ENCODE measurements at regions not wholly inside any gene's neighbourhood (a gene's known extent, or its start where the extent isn't known, plus 50 kb on each side); places are given as distances from the start of the nearest gene placed in this dataset.
"Not testable (repeated sequence)": the region's sequence is repeated elsewhere in the genome, so short reads cannot be mapped to it uniquely, and the experiment has no call there.

DNA sequence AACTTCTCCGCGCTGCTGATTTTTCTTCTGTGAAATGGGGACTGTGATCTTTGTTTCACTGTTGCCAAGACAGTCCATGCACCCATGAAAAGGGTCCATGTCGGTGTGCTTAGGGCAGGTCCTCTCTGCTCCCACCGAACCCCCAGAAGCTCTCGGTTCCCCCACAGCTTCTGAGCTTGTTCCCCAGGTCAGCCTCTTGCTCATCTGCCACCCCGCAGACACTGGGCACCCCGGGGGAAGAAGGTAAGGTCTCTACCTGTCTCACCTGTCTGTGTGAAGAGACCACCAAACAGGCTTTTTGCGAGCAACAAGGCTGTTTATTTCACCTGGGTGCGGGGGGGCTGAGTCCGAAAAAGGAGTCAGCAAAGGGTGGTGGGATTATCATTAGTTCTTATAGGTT lies 66.2 kb upstream of the NANOS1 start:
- WGBS, 2 donors, result 83 to 89% methylated on average over 10 of the region's 10 CpGs
- Histone ChIP-seq H3K9me3 (no peaks in the 10 kb centered on the region), H3K27ac (no peak overlapping the region), H3K4me1 (peaks cover 0 to 31% (median 12%) of the 10 kb centered on the region in 4 donors), H3K27me3 (no peaks in the 10 kb centered on the region), H3K36me3 (no peaks in the 10 kb centered on the region), H3K4me3 (no peak overlapping the region)
- no peak for DNase-seq (ENCODE audit: low spot score in 2 of 2)
- TF ChIP-seq, protein P1, sequence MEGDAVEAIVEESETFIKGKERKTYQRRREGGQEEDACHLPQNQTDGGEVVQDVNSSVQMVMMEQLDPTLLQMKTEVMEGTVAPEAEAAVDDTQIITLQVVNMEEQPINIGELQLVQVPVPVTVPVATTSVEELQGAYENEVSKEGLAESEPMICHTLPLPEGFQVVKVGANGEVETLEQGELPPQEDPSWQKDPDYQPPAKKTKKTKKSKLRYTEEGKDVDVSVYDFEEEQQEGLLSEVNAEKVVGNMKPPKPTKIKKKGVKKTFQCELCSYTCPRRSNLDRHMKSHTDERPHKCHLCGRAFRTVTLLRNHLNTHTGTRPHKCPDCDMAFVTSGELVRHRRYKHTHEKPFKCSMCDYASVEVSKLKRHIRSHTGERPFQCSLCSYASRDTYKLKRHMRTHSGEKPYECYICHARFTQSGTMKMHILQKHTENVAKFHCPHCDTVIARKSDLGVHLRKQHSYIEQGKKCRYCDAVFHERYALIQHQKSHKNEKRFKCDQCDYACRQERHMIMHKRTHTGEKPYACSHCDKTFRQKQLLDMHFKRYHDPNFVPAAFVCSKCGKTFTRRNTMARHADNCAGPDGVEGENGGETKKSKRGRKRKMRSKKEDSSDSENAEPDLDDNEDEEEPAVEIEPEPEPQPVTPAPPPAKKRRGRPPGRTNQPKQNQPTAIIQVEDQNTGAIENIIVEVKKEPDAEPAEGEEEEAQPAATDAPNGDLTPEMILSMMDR (IDR thresholded peaks at IDR 0.05), result no peak

DNA sequence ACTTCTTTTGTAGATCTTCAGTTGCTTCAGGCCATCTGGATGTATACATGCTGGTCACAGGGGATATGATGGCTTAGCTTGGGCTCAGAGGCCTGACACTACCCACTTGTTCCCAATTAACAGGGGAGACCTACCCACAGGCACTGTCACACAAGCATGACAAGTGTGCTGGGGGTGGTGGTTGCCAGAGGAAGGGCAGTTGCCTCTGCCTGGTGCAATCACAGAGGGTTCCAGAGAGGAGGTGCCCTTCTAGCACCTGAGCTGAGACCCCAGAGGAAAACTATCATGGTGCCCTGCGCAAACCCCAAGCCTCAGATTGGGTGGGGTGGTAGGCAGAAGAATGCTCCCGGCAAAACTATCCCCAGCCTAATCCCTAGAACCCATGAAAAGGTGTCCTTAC lies 65.6 kb upstream of the NANOS1 start:
- no peaks in the 10 kb centered on the region for H3K9me3 ChIP-seq
- no peak overlapping the region for H3K27ac ChIP-seq
- H3K36me3 ChIP-seq, result no peaks in the 10 kb centered on the region
- no peak overlapping the region for H3K4me3 ChIP-seq
- no peak for TF ChIP-seq EP300 (IDR thresholded peaks at IDR 0.05)
- TF ChIP-seq POLR2A (IDR thresholded peaks at IDR 0.05), result no peak
- TF ChIP-seq, protein P1 (IDR thresholded peaks at IDR 0.05), result no peak
- DNase-seq (ENCODE audit: low spot score in 2 of 2), result no peak
- 93 to 100% methylated on average over 2 of the region's 2 CpGs for WGBS, 2 donors
- H3K27me3 ChIP-seq, result no peaks in the 10 kb centered on the region
- peaks cover 0 to 25% (median 8%) of the 10 kb centered on the region in 4 donors for H3K4me1 ChIP-seq

DNA sequence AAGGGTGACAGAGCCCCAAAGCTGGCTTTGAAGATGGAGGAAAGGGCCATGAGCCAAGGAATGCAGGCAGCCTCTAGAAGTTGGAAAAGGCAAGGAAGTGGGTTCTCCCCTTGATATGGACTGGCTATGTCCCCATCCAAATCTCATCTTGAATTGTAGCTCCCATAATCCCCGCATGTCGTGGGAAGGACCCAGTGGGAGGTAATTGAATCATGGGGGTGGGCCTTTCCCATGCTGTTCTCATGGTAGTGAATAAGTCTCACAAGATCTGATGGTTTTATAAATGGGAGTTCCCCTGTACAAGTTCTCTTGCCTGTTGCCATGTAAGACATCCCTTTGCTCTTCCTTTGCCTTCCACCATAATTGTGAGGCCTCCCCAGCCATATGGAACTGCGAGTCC lies 65.0 kb upstream of the NANOS1 start:
- DNase-seq (ENCODE audit: low spot score in 2 of 2); H3K9me3 ChIP-seq; H3K4me3 ChIP-seq; H3K27ac ChIP-seq; H3K36me3 ChIP-seq; H3K27me3 ChIP-seq: not testable (repeated sequence)
- WGBS, 2 donors, result 94 to 95% methylated on average over 3 of the region's 3 CpGs
- peaks cover 0 to 19% (median 4%) of the 10 kb centered on the region in 4 donors for H3K4me1 ChIP-seq

DNA sequence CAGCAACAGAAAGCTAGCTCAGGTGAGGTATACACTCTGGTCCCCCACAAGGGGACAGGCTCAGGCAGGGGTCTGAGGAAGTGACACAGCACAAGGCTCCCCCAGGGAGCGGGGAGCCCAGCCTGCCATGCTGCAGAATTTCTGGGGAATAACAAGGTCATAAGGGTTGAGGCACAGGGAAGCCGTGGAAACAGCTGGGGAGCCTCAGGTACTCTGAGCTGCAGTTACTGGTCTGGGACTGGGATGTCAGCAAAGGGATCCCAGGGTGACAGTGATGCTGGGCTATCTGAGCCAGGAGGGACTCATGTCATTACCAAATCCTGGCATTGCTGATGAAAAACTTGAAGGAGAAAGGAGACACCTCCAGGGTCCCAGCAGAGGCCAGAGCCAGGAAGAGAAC lies 64.4 kb upstream of the NANOS1 start:
- H3K27me3 ChIP-seq, result no peaks in the 10 kb centered on the region
- peaks cover 0 to 13% (median 0%) of the 10 kb centered on the region in 4 donors for H3K4me1 ChIP-seq
- 90 to 94% methylated on average over 2 of the region's 2 CpGs for WGBS, 2 donors
- no peaks in the 10 kb centered on the region for H3K36me3 ChIP-seq
- H3K27ac ChIP-seq, result no peak overlapping the region
- no peak for DNase-seq (ENCODE audit: low spot score in 2 of 2)
- TF ChIP-seq EP300 (IDR thresholded peaks at IDR 0.05) (no peak), POLR2A (IDR thresholded peaks at IDR 0.05) (no peak)
- TF ChIP-seq, protein P1 (IDR thresholded peaks at IDR 0.05), result no peak
- H3K9me3 ChIP-seq, result no peaks in the 10 kb centered on the region
- H3K4me3 ChIP-seq, result no peak overlapping the region

DNA sequence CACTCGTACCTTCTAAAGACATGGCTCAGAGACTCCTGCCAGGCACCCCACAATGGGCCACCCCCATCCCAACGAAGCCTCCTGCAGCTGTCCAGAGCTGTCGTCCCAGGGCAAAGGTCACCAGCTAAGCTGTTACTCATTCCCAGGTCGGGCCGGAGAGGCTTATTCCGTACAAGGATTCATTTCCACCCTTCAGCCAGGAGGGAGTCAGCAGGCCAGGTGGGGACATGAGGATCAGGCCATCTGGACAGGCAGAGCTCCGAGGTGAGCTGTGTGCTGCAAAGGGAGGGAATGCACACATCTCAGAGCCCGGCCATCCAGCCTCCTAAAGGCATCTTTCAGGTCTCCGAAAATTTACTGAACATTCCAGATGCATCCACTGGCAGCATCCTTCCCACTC lies 63.9 kb upstream of the NANOS1 start:
- no peaks in the 10 kb centered on the region for H3K36me3 ChIP-seq
- no peak for DNase-seq (ENCODE audit: low spot score in 2 of 2)
- no peaks in the 10 kb centered on the region for H3K27me3 ChIP-seq
- no peak for TF ChIP-seq POLR2A (IDR thresholded peaks at IDR 0.05)
- TF ChIP-seq, protein P1 (IDR thresholded peaks at IDR 0.05), result no peak
- no peak for TF ChIP-seq EP300 (IDR thresholded peaks at IDR 0.05)
- no peak overlapping the region for H3K4me3 ChIP-seq
- H3K27ac ChIP-seq, result no peak overlapping the region
- peaks cover 0 to 9% (median 0%) of the 10 kb centered on the region in 4 donors for H3K4me1 ChIP-seq
- H3K9me3 ChIP-seq, result no peaks in the 10 kb centered on the region
- 57% methylated on average over 9 of the region's 9 CpGs for WGBS, 2 donors
